Endothelial cell (in vitro differentiated cells): ENCODE measurements at regions not wholly inside any gene's neighbourhood (a gene's known extent, or its start where the extent isn't known, plus 50 kb on each side); places are given as distances from the start of the nearest gene placed in this dataset.
"Not testable (repeated sequence)": the region's sequence is repeated elsewhere in the genome, so short reads cannot be mapped to it uniquely, and the experiment has no call there.

Experiments
- DNase-seq: peaks from one replicate; pipeline ENCODE4 v3.0.0; 2021; ENCODE audit warnings: low spot score
- H3K27ac Mint-ChIP-seq: one replicate; pipeline ENCODE4 v1.8.0; 2021; ENCODE audit warnings: mixed read lengths, inconsistent platforms; ENCODE audit not compliant: unreplicated experiment
- H3K27me3 Mint-ChIP-seq: one replicate; pipeline ENCODE4 v1.8.0; 2021; ENCODE audit warnings: mild to moderate bottlenecking, moderate library complexity, mixed read lengths, inconsistent platforms; ENCODE audit not compliant: unreplicated experiment
- H3K36me3 Mint-ChIP-seq: one replicate; pipeline ENCODE4 v1.8.0; 2021; ENCODE audit warnings: mild to moderate bottlenecking, low read depth, mixed read lengths, inconsistent platforms; ENCODE audit not compliant: unreplicated experiment
- H3K4me1 Mint-ChIP-seq: one replicate; pipeline ENCODE4 v1.8.0; 2021; ENCODE audit warnings: mild to moderate bottlenecking, mixed read lengths, inconsistent platforms; ENCODE audit not compliant: unreplicated experiment
- H3K4me3 Mint-ChIP-seq: one replicate; pipeline ENCODE4 v1.8.0; 2021; ENCODE audit warnings: mild to moderate bottlenecking, mixed read lengths, inconsistent platforms; ENCODE audit not compliant: unreplicated experiment
- H3K9me3 Mint-ChIP-seq: one replicate; pipeline ENCODE4 v1.8.0; 2021; ENCODE audit warnings: mixed read lengths, inconsistent platforms; ENCODE audit not compliant: unreplicated experiment
- TF ChIP-seq, protein P1 (sequence below): fragments of 200-600 bp; sonication (generic); IDR thresholded peaks from one replicate; pipeline ENCODE4 v1.5.0; 2021; ENCODE audit warnings: antibody characterized with exemption; ENCODE audit not compliant: unreplicated experiment

DNA sequence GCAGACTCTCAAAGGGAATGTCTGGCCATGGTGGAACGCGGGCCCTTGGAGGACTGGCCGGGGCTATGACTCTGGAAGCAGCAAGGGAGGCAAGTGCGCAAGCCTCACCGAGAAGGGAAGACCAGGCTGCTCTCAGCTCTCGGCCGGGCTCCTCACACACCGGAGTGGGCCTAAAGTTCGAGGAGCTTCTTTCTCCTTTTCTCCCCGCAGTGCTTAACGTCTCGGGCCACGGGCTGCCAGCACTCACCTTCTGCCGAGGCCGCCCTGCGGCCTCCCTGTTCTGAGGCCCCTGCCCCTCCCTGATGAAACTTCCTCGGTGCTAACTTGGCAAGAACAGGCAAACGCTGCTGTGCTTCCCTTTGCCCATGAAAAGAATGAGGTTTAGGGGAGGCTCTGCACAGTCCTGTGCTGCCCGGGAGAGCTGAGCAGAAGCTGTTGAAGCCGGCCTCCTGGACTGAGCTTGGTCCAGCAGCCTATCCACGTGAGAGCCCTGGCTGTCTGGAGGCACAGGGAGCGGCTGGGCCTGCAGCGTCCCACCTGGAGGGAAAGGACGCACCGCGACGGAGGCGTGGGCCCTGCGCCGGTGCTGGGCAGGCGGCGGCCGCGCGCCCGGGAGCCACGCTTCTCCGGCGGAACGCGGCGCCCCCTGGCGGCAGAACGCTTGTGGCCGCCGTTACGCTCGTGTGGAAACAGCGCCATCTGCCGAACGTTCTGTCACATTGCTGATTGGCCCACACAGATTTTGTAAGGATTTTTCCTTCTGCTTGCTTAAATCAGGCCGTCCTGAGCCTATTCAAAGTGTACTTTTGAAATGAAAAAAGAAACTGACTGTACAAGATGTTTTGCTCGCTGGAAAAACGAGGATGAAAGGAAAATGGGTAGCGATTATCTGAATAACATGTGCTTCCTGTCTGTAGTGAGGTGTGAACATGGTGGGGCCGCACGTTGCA lies 65.0 kb upstream of the TMEM45B start:
- Mint-ChIP-seq H3K27me3 (peaks cover under 1% of the 10 kb centered on the region), H3K4me1 (no peaks in the 10 kb centered on the region), H3K27ac (no peak overlapping the region), H3K9me3 (no peaks in the 10 kb centered on the region), H3K36me3 (no peaks in the 10 kb centered on the region), H3K4me3 (no peak overlapping the region)
- DNase-seq, result peak; percentile 83
- TF ChIP-seq, protein P1, sequence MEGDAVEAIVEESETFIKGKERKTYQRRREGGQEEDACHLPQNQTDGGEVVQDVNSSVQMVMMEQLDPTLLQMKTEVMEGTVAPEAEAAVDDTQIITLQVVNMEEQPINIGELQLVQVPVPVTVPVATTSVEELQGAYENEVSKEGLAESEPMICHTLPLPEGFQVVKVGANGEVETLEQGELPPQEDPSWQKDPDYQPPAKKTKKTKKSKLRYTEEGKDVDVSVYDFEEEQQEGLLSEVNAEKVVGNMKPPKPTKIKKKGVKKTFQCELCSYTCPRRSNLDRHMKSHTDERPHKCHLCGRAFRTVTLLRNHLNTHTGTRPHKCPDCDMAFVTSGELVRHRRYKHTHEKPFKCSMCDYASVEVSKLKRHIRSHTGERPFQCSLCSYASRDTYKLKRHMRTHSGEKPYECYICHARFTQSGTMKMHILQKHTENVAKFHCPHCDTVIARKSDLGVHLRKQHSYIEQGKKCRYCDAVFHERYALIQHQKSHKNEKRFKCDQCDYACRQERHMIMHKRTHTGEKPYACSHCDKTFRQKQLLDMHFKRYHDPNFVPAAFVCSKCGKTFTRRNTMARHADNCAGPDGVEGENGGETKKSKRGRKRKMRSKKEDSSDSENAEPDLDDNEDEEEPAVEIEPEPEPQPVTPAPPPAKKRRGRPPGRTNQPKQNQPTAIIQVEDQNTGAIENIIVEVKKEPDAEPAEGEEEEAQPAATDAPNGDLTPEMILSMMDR, result peak; percentile 100

DNA sequence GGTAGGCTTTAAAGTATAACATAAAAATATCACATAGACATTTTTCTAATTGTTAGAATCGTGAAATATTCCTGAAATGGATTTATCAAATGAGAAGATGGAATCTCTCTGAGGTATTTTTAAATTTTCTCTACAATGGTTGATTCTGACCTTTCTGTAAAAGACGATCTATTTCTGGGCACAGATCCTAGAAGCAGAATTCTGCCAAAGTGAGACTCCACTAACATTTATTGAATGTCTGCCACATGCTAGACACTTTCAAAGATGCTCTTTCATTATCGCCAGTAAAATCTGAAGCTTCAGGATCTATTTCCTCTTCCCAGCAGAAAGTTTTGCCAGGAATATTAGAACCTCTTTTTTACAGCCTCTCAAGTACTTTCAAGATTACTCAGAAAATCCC lies 64.1 kb upstream of the TMEM45B start:
- Mint-ChIP-seq H3K27me3 (peaks cover 2% of the 10 kb centered on the region), H3K27ac (no peak overlapping the region), H3K4me1 (no peaks in the 10 kb centered on the region), H3K9me3 (no peaks in the 10 kb centered on the region), H3K36me3 (no peaks in the 10 kb centered on the region), H3K4me3 (no peak overlapping the region)
- no peak for DNase-seq
- TF ChIP-seq, protein P1, result no peak

DNA sequence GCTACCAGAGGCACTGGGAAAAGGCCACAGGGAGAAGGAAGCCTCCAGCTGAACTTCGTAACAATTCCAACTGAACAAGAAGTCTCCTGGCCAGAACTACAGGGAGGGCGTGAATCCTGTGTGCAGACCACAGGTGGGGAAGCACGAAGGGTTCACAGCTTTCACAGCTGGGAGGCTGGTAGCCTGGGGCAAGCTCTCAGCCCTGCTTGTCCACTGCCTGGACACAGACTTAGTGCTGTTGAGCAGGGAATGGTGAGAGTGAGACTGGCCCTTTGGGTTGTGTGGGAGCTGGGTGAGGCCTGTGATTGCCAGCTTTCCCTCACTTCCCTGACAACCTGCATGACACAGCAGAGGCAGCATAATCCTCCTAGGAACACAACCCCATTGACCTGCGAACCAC lies 52.1 kb upstream of the TMEM45B start:
- DNase-seq, H3K27ac Mint-ChIP-seq, H3K9me3 Mint-ChIP-seq: not testable (repeated sequence)

DNA sequence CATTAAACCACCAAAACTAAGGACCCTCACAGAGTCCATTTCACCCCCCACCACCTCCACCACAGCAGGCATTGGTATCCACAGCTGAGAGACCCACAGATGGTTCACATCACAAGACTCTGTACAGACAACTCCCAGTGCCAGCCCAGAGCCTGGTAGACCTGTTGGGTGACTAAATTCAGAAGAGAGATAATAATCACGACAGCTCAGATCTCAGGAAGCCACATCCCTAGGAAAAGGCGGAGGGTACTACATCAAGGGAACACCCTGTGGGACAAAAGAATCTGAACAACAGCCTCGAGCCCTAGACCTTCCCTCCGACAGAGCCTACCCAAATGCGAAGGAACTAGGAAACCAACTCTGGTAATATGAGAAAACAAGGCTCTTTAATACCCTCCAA lies 51.4 kb upstream of the TMEM45B start:
- H3K9me3 Mint-ChIP-seq, H3K27me3 Mint-ChIP-seq, DNase-seq, H3K36me3 Mint-ChIP-seq, H3K27ac Mint-ChIP-seq, H3K4me3 Mint-ChIP-seq, H3K4me1 Mint-ChIP-seq: not testable (repeated sequence)

More for the DNA sequence above, 52.1 kb upstream of the TMEM45B start:
- H3K4me3 Mint-ChIP-seq, H3K27me3 Mint-ChIP-seq, H3K36me3 Mint-ChIP-seq, H3K4me1 Mint-ChIP-seq: not testable (repeated sequence)
